ENCODE measurements at regions not wholly inside any gene's neighbourhood (a gene's known extent, or its start where the extent isn't known, plus 50 kb on each side); places are given as distances from the start of the nearest gene placed in this dataset.

DNA sequence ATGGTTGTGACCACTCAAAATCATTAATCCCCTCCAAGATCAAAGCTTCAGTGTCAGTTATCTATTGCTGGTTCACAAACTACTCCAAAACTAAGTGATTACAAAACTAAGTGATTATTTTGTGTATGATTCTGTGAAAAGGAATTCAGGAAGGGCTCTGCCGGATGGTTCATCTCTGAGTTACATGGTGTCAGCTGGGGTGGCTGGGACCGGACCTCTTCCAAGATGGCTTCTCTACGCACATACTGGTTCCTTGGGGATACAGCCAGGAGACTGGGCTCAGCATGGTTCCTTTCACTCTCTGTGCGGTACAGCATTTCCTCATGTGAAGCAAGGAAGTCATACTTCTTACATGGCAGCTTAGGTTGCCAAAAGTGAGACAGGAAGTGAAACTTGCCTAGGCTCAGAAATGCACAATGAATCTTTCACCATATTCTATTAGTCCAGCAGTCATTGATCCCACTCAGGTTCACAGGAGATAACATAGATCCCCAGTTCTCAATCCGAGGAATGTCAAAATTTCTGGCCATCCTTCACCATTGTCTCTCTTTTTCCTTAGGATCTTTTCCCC, 97.9 kb upstream of the IRX6 start:
- Histone ChIP-seq H3K36me3 (ENCODE audit: control insufficient read depth in 2 of 2, insufficient read depth in 2 of 2, low read length in 2 of 2) (no peaks in the 10 kb centered on the region), H3K9me3 (ENCODE audit: control insufficient read depth in 2 of 2, low read length in 2 of 2) (peaks cover 0 to 2% of the 10 kb centered on the region in 2 donors), H3K4me3 (ENCODE audit: low read length in 2 of 2) (no peak overlapping the region), H3K27ac (ENCODE audit: low read depth in 2 of 2, low read length in 2 of 2) (no peak overlapping the region), H3K27me3 (ENCODE audit: control insufficient read depth in 2 of 2, insufficient read depth in 2 of 2, low read length in 2 of 2) (no peaks in the 10 kb centered on the region), H3K4me1 (ENCODE audit: control insufficient read depth in 2 of 2, insufficient read depth in 2 of 2, low read length in 2 of 2) (no peaks in the 10 kb centered on the region), H3K9ac (ENCODE audit: low read depth in 1 of 2, low read length in 2 of 2) (no peak overlapping the region)

DNA sequence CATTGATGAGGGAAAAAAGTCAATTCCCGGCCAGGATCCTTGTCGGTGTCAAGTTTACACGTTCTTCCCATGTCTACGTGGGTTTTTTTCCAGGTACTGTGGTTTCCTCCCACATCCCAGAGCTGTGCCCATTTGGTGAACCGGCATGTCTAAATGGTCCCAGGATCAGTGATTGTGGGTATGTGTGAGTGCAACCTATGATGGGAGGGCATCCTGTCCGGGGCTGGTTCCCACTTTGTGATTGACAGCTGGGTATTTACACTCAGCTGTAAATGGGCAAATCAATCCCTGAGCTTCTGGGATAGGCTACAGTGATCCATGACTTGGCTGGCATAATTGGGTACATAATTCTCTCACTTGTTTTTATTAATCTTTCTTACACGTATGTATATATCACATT, 91.2 kb upstream of the IRX6 start:
- Histone ChIP-seq H3K27ac (ENCODE audit: low read depth in 2 of 2, low read length in 2 of 2) (no peak overlapping the region), H3K27me3 (ENCODE audit: control insufficient read depth in 2 of 2, insufficient read depth in 2 of 2, low read length in 2 of 2) (peaks cover 0 to 2% of the 10 kb centered on the region in 2 donors), H3K9me3 (ENCODE audit: control insufficient read depth in 2 of 2, low read length in 2 of 2) (no peaks in the 10 kb centered on the region)

DNA sequence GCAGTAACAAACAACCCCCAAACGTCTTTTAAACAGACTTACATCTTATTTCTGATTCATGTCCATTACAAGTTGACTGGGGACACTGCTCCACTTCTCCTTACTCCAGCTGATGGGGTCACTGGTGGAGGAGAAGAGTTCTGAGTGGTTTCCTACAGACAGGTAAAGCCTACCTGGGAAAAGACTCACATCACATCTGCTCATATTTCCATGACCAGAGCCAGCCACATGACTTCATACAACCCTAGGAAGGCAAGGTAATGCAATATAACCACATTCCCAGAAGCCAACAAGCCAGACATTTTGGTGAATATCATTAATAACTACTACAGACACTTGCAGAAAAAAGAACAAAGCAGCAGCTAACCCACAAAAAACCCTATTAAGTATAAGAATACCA, 90.5 kb upstream of the IRX6 start:
- no peak overlapping the region for H3K9ac ChIP-seq (ENCODE audit: low read depth in 1 of 2, low read length in 2 of 2)
- H3K36me3 ChIP-seq (ENCODE audit: control insufficient read depth in 2 of 2, insufficient read depth in 2 of 2, low read length in 2 of 2) = no peaks in the 10 kb centered on the region
- no peaks in the 10 kb centered on the region for H3K4me1 ChIP-seq (ENCODE audit: control insufficient read depth in 2 of 2, insufficient read depth in 2 of 2, low read length in 2 of 2)
- no peak overlapping the region for H3K27ac ChIP-seq (ENCODE audit: low read depth in 2 of 2, low read length in 2 of 2)
- no peaks in the 10 kb centered on the region for H3K9me3 ChIP-seq (ENCODE audit: control insufficient read depth in 2 of 2, low read length in 2 of 2)
- peaks cover 0 to 2% of the 10 kb centered on the region in 2 donors for H3K27me3 ChIP-seq (ENCODE audit: control insufficient read depth in 2 of 2, insufficient read depth in 2 of 2, low read length in 2 of 2)
- H3K4me3 ChIP-seq (ENCODE audit: low read length in 2 of 2) = no peak overlapping the region

More for the DNA sequence above, 91.2 kb upstream of the IRX6 start:
- no peak overlapping the region for H3K9ac ChIP-seq (ENCODE audit: low read depth in 1 of 2, low read length in 2 of 2)
- no peak overlapping the region for H3K4me3 ChIP-seq (ENCODE audit: low read length in 2 of 2)
- H3K36me3 ChIP-seq (ENCODE audit: control insufficient read depth in 2 of 2, insufficient read depth in 2 of 2, low read length in 2 of 2) = no peaks in the 10 kb centered on the region
- H3K4me1 ChIP-seq (ENCODE audit: control insufficient read depth in 2 of 2, insufficient read depth in 2 of 2, low read length in 2 of 2) = no peaks in the 10 kb centered on the region

DNA sequence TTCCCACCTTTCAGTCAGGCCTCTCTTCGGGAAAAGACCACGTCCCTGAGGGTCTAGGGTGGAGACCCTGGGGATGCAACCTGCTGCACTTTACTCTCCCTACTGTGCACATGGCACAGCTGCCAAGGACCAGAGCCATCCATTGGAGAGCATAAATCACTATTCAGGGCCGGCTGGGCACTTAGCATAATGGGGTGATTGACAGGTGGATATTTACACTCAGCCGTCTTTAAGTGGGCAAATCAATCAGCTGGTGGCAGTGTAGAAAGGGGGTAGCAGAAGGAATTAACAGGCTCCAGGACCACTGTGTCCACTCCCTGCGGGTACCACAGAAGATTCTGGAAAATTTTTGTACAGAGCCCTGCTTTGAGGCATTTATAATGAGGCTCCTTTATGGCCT, 87.3 kb upstream of the IRX6 start:
- no peak overlapping the region for H3K4me3 ChIP-seq (ENCODE audit: low read length in 2 of 2)
- H3K36me3 ChIP-seq (ENCODE audit: control insufficient read depth in 2 of 2, insufficient read depth in 2 of 2, low read length in 2 of 2) = no peaks in the 10 kb centered on the region
- H3K4me1 ChIP-seq (ENCODE audit: control insufficient read depth in 2 of 2, insufficient read depth in 2 of 2, low read length in 2 of 2) = no peaks in the 10 kb centered on the region
- no peak overlapping the region for H3K27ac ChIP-seq (ENCODE audit: low read depth in 2 of 2, low read length in 2 of 2)
- H3K9ac ChIP-seq (ENCODE audit: low read depth in 1 of 2, low read length in 2 of 2) = no peak overlapping the region
- no peaks in the 10 kb centered on the region for H3K9me3 ChIP-seq (ENCODE audit: control insufficient read depth in 2 of 2, low read length in 2 of 2)
- H3K27me3 ChIP-seq (ENCODE audit: control insufficient read depth in 2 of 2, insufficient read depth in 2 of 2, low read length in 2 of 2) = peaks cover 0 to 2% of the 10 kb centered on the region in 2 donors

DNA sequence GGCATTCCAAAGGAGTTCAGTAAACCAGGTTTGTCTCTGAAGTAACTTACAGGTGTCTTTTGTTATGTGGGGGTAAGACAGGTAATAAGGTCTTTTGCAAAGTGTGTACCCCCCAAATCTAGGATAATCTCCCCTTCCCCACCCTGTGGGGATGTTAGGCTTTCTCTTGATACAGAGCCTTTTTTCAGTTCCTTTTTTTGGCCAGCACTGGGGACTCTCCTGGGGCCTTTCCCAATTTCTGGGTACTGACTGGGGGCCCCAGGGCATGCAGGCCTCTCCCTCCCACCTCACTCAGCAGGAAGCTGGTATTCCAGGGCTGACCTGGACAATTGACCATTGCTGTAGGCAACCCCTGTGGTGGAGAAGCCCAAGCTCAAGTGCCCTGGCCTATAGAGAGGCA, 84.3 kb upstream of the IRX6 start:
- no peaks in the 10 kb centered on the region for H3K36me3 ChIP-seq (ENCODE audit: control insufficient read depth in 2 of 2, insufficient read depth in 2 of 2, low read length in 2 of 2)
- H3K4me3 ChIP-seq (ENCODE audit: low read length in 2 of 2) = no peak overlapping the region
- H3K4me1 ChIP-seq (ENCODE audit: control insufficient read depth in 2 of 2, insufficient read depth in 2 of 2, low read length in 2 of 2) = no peaks in the 10 kb centered on the region
- no peaks in the 10 kb centered on the region for H3K9me3 ChIP-seq (ENCODE audit: control insufficient read depth in 2 of 2, low read length in 2 of 2)
- peaks cover 0 to 2% of the 10 kb centered on the region in 2 donors for H3K27me3 ChIP-seq (ENCODE audit: control insufficient read depth in 2 of 2, insufficient read depth in 2 of 2, low read length in 2 of 2)
- H3K9ac ChIP-seq (ENCODE audit: low read depth in 1 of 2, low read length in 2 of 2) = no peak overlapping the region
- H3K27ac ChIP-seq (ENCODE audit: low read depth in 2 of 2, low read length in 2 of 2) = no peak overlapping the region

DNA sequence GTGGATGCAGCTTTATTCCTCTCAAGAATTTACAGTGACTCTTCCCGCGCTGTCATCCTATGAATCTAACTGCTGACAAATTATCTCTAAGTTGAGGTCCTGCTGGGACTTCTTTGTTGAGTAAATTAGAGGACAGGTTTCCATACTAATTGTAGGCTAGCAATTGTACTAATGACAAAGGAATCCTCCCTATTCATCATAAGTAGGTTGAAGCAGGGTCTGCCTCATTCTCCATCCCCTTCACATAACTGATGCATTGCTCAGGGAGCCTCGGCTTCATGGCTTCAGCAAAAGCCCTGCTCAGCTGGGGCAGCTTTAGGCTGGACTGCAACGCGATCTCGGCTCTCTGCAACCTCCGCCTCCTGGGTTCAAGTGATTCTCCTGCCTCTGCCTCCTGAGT, 83.1 kb upstream of the IRX6 start:
- Histone ChIP-seq H3K9me3 (ENCODE audit: control insufficient read depth in 2 of 2, low read length in 2 of 2) (no peaks in the 10 kb centered on the region), H3K27me3 (ENCODE audit: control insufficient read depth in 2 of 2, insufficient read depth in 2 of 2, low read length in 2 of 2) (peaks cover 0 to 2% of the 10 kb centered on the region in 2 donors), H3K4me1 (ENCODE audit: control insufficient read depth in 2 of 2, insufficient read depth in 2 of 2, low read length in 2 of 2) (no peaks in the 10 kb centered on the region), H3K4me3 (ENCODE audit: low read length in 2 of 2) (no peak overlapping the region), H3K36me3 (ENCODE audit: control insufficient read depth in 2 of 2, insufficient read depth in 2 of 2, low read length in 2 of 2) (no peaks in the 10 kb centered on the region), H3K9ac (ENCODE audit: low read depth in 1 of 2, low read length in 2 of 2) (no peak overlapping the region), H3K27ac (ENCODE audit: low read depth in 2 of 2, low read length in 2 of 2) (no peak overlapping the region)

DNA sequence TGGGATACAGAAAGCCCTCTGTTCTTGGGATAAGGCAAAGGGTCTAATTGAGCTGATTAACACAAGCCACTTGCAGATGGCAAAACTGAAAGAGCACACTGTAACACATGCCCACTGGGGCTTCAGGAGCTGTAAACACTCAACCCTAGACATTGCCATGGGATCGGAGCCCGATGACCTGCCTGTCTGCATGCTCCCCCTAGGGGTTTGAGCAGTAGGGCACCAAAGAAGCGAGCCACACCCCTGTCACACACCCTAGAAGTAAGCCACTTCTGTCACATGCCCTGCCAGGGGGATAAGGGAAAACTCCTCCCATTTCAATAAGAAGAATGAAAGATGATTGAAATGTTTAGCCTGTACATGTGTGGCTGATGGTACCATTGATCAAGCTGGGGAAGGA, 81.3 kb upstream of the IRX6 start:
- H3K4me3 ChIP-seq (ENCODE audit: low read length in 2 of 2) = no peak overlapping the region
- H3K9ac ChIP-seq (ENCODE audit: low read depth in 1 of 2, low read length in 2 of 2) = no peak overlapping the region
- H3K9me3 ChIP-seq (ENCODE audit: control insufficient read depth in 2 of 2, low read length in 2 of 2) = no peaks in the 10 kb centered on the region
- H3K36me3 ChIP-seq (ENCODE audit: control insufficient read depth in 2 of 2, insufficient read depth in 2 of 2, low read length in 2 of 2) = no peaks in the 10 kb centered on the region
- no peak overlapping the region for H3K27ac ChIP-seq (ENCODE audit: low read depth in 2 of 2, low read length in 2 of 2)
- H3K4me1 ChIP-seq (ENCODE audit: control insufficient read depth in 2 of 2, insufficient read depth in 2 of 2, low read length in 2 of 2) = no peaks in the 10 kb centered on the region
- no peaks in the 10 kb centered on the region for H3K27me3 ChIP-seq (ENCODE audit: control insufficient read depth in 2 of 2, insufficient read depth in 2 of 2, low read length in 2 of 2)

DNA sequence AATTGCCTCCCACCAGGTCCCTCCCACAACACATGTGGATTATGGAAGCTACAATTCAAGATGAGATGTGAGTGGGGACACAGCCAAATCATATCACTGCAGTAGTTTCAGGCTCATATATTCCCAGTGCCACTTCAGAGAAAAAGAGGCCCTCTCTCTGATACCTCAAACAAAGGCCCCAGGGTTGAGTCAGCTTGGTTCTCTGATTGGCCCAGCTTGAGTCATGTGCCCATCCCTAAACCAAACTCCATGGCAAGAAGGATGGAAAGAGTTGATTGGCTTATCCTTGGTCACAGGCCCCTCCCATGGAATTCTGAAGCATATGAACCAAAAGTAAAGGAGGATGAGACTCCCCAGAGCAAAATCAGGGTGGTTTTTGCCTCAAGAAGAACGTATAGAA, 75.9 kb upstream of the IRX6 start:
- peaks cover 0 to 3% of the 10 kb centered on the region in 2 donors for H3K9me3 ChIP-seq (ENCODE audit: control insufficient read depth in 2 of 2, low read length in 2 of 2)
- H3K27ac ChIP-seq (ENCODE audit: low read depth in 2 of 2, low read length in 2 of 2) = no peak overlapping the region
- peaks cover 0 to 6% of the 10 kb centered on the region in 2 donors for H3K4me1 ChIP-seq (ENCODE audit: control insufficient read depth in 2 of 2, insufficient read depth in 2 of 2, low read length in 2 of 2)
- no peaks in the 10 kb centered on the region for H3K27me3 ChIP-seq (ENCODE audit: control insufficient read depth in 2 of 2, insufficient read depth in 2 of 2, low read length in 2 of 2)
- no peaks in the 10 kb centered on the region for H3K36me3 ChIP-seq (ENCODE audit: control insufficient read depth in 2 of 2, insufficient read depth in 2 of 2, low read length in 2 of 2)
- peak overlapping the region in 1 of 2 donors; percentile 10 for H3K4me3 ChIP-seq (ENCODE audit: low read length in 2 of 2)
- no peak overlapping the region for H3K9ac ChIP-seq (ENCODE audit: low read depth in 1 of 2, low read length in 2 of 2)

DNA sequence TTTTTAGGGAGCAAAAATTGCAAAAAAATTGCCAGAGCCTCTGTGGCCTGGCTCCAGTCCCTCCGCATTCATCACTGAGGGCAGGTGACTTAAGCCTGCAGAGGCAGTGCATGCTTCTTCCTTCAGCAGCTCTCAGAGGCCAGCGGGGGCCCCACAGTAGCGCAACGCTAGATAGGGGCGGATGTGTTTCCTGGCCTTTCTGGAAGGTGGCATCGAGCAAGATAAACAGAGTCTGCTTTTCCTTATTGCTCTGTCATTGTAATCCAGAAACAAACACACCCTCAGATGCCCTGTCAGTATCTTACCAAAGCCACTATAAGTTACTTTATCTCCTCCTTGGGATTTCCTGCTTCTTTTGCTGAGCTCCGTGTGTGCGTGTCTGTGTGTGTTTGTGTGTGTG, 75.5 kb upstream of the IRX6 start:
- Histone ChIP-seq H3K36me3 (ENCODE audit: control insufficient read depth in 2 of 2, insufficient read depth in 2 of 2, low read length in 2 of 2) (no peaks in the 10 kb centered on the region), H3K27ac (ENCODE audit: low read depth in 2 of 2, low read length in 2 of 2) (no peak overlapping the region), H3K9me3 (ENCODE audit: control insufficient read depth in 2 of 2, low read length in 2 of 2) (peaks cover 0 to 3% of the 10 kb centered on the region in 2 donors), H3K4me1 (ENCODE audit: control insufficient read depth in 2 of 2, insufficient read depth in 2 of 2, low read length in 2 of 2) (peaks cover 0 to 6% of the 10 kb centered on the region in 2 donors), H3K9ac (ENCODE audit: low read depth in 1 of 2, low read length in 2 of 2) (no peak overlapping the region), H3K4me3 (ENCODE audit: low read length in 2 of 2) (peak overlapping the region in 1 of 2 donors; percentile 10), H3K27me3 (ENCODE audit: control insufficient read depth in 2 of 2, insufficient read depth in 2 of 2, low read length in 2 of 2) (no peaks in the 10 kb centered on the region)

DNA sequence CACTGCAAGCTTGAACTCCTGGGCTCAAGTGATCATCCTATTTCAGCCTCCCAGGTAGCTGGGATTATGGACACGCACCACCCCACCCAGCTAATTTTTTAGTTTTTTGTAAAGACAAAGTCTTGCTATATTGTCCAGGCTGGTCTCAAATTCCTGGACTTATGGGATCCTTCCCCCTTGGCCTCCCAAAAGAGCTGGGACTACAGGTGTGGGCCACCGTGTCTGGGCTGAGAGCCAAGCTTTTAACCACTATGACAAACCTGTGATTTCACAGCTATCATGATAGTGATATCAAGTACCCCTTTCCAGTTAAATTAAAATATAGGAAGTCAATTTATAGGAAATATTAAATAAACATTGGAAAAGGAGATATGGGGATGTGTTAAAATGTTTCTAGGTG, 74.6 kb upstream of the IRX6 start:
- Histone ChIP-seq H3K9ac (ENCODE audit: low read depth in 1 of 2, low read length in 2 of 2) (no peak overlapping the region), H3K4me3 (ENCODE audit: low read length in 2 of 2) (no peak overlapping the region), H3K4me1 (ENCODE audit: control insufficient read depth in 2 of 2, insufficient read depth in 2 of 2, low read length in 2 of 2) (peaks cover 0 to 6% of the 10 kb centered on the region in 2 donors), H3K27me3 (ENCODE audit: control insufficient read depth in 2 of 2, insufficient read depth in 2 of 2, low read length in 2 of 2) (no peaks in the 10 kb centered on the region), H3K9me3 (ENCODE audit: control insufficient read depth in 2 of 2, low read length in 2 of 2) (peaks cover 0 to 3% of the 10 kb centered on the region in 2 donors), H3K27ac (ENCODE audit: low read depth in 2 of 2, low read length in 2 of 2) (no peak overlapping the region), H3K36me3 (ENCODE audit: control insufficient read depth in 2 of 2, insufficient read depth in 2 of 2, low read length in 2 of 2) (no peaks in the 10 kb centered on the region)

DNA sequence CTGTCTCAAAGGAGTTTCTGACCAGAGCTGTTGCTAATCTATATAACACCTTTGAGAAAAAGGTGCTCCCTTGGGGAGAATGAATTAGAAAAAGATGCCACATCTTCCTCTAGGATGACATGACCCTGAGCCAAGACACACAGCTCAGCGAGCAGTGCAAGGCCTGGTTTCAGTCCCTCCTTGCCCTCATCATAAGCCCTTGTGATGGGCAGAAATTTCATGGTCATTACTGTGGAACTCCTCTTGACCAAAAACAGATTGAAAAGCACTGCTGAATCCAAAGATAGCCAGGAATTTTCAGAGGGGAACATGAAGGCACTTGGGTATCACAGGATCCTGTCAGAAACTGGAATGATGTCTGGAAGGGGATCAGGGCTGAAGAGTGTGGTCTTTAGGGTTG, 74.1 kb upstream of the IRX6 start:
- peaks cover 0 to 3% of the 10 kb centered on the region in 2 donors for H3K9me3 ChIP-seq (ENCODE audit: control insufficient read depth in 2 of 2, low read length in 2 of 2)
- no peak overlapping the region for H3K27ac ChIP-seq (ENCODE audit: low read depth in 2 of 2, low read length in 2 of 2)
- H3K4me3 ChIP-seq (ENCODE audit: low read length in 2 of 2) = no peak overlapping the region
- H3K4me1 ChIP-seq (ENCODE audit: control insufficient read depth in 2 of 2, insufficient read depth in 2 of 2, low read length in 2 of 2) = peaks cover 0 to 6% of the 10 kb centered on the region in 2 donors
- H3K9ac ChIP-seq (ENCODE audit: low read depth in 1 of 2, low read length in 2 of 2) = no peak overlapping the region
- H3K27me3 ChIP-seq (ENCODE audit: control insufficient read depth in 2 of 2, insufficient read depth in 2 of 2, low read length in 2 of 2) = no peaks in the 10 kb centered on the region
- H3K36me3 ChIP-seq (ENCODE audit: control insufficient read depth in 2 of 2, insufficient read depth in 2 of 2, low read length in 2 of 2) = no peaks in the 10 kb centered on the region
